ENCODE measurements at regions not wholly inside any gene's neighbourhood (a gene's known extent, or its start where the extent isn't known, plus 50 kb on each side); places are given as distances from the start of the nearest gene placed in this dataset.

GRCh38 chr12:124461241-124461673, 106.2 kb downstream of the NCOR2 start:
- ATAC-seq (no peak), DNase-seq (no peak)
- H3K27me3 ChIP-seq, result no peaks in the 10 kb centered on the region
- intact Hi-C loops (cut with DNase I), result loop anchor here (10.0 kb wide), 1 partner anchor 676 kb away; no protein-coding TSS in a partner anchor
- no peak for TF ChIP-seq CTCF (IDR thresholded peaks at IDR 0.05)
- TF ChIP-seq POLR2A (IDR thresholded peaks at IDR 0.05), result no peak
- peaks cover 4 to 7% of the 10 kb centered on the region in 2 donors for H3K36me3 ChIP-seq (replicated peaks in 1 of 2; ENCODE audit: insufficient read depth in 1 of 2, low read depth in 2 of 2)
- H3K4me3 ChIP-seq, result no peak overlapping the region
- H3K4me1 ChIP-seq, result peaks cover 4% of the 10 kb centered on the region
- H3K27ac ChIP-seq, result no peak overlapping the region
- H3K9me3 ChIP-seq, result no peaks in the 10 kb centered on the region
- 90 to 94% methylated on average over 7 to 17 of the region's 17 CpGs for WGBS, 2 donors

GRCh38 chr12:124460771-124461170, 106.6 kb downstream of the NCOR2 start:
- intact Hi-C loops (cut with DNase I), result loop anchor here (10.0 kb wide), 1 partner anchor 676 kb away; no protein-coding TSS in a partner anchor
- 91 to 96% methylated on average over 6 to 9 of the region's 9 CpGs for WGBS, 2 donors
- no peak for TF ChIP-seq CTCF (IDR thresholded peaks at IDR 0.05)
- TF ChIP-seq POLR2A (IDR thresholded peaks at IDR 0.05), result no peak
- H3K36me3 ChIP-seq (replicated peaks in 1 of 2; ENCODE audit: insufficient read depth in 1 of 2, low read depth in 2 of 2), result peaks cover 4 to 7% of the 10 kb centered on the region in 2 donors
- ATAC-seq (no peak), DNase-seq (no peak)
- no peak overlapping the region for H3K27ac ChIP-seq
- no peaks in the 10 kb centered on the region for H3K27me3 ChIP-seq
- no peaks in the 10 kb centered on the region for H3K9me3 ChIP-seq
- peaks cover 4% of the 10 kb centered on the region for H3K4me1 ChIP-seq
- H3K4me3 ChIP-seq, result no peak overlapping the region

DNA sequence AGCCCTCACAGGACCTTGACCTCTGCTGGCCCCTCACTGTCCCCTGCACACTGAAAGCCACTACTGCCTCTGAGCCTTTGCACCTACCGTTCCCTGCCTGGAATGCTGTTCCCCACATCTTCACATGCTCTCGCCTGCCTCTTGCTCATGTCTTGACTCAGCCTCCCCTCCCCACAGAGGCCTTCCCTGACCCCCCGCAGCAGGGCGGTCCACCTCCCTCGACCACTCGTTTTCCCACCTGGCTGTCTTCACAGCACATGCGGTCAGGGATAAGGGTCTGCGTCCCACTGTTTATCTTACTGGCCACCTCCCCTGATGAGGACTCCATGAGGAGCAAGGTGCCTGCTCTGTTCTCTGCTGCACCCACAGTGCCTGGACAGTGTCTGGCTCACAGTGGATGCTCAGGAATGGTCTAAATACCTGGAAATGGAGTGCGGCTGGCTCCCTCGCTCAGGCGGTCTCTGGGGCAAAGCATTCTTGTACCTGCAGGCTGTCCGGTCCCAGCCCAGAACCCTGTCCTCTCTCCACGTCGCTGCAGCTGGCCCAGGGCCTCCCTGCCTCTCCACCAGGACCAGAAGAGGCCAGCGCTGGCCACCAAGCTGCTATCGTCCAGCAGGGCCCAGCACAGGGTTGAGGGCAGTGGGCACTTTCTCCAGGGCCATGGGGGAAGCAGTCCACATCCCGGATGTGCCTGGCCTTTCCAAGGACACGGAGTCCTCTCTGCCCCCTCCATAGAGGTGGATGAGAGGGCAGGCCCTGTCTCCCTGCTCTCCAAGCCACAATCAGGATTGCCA, 107.4 kb downstream of the NCOR2 start:
- intact Hi-C loops (cut with DNase I), result loop anchor here (10.0 kb wide), 1 partner anchor 675 kb away; no protein-coding TSS in a partner anchor
- 94 to 99% methylated on average over 8 to 17 of the region's 18 CpGs for WGBS, 2 donors
- Histone ChIP-seq H3K9me3 (no peaks in the 10 kb centered on the region), H3K27me3 (no peaks in the 10 kb centered on the region), H3K4me3 (no peak overlapping the region), H3K27ac (no peak overlapping the region), H3K36me3 (replicated peaks in 1 of 2; ENCODE audit: insufficient read depth in 1 of 2, low read depth in 2 of 2) (peaks cover 3 to 7% of the 10 kb centered on the region in 2 donors), H3K4me1 (peaks cover 4% of the 10 kb centered on the region)
- DNase-seq (no peak), ATAC-seq (no peak)
- no peak for TF ChIP-seq CTCF (IDR thresholded peaks at IDR 0.05)
- no peak for TF ChIP-seq POLR2A (IDR thresholded peaks at IDR 0.05)

DNA sequence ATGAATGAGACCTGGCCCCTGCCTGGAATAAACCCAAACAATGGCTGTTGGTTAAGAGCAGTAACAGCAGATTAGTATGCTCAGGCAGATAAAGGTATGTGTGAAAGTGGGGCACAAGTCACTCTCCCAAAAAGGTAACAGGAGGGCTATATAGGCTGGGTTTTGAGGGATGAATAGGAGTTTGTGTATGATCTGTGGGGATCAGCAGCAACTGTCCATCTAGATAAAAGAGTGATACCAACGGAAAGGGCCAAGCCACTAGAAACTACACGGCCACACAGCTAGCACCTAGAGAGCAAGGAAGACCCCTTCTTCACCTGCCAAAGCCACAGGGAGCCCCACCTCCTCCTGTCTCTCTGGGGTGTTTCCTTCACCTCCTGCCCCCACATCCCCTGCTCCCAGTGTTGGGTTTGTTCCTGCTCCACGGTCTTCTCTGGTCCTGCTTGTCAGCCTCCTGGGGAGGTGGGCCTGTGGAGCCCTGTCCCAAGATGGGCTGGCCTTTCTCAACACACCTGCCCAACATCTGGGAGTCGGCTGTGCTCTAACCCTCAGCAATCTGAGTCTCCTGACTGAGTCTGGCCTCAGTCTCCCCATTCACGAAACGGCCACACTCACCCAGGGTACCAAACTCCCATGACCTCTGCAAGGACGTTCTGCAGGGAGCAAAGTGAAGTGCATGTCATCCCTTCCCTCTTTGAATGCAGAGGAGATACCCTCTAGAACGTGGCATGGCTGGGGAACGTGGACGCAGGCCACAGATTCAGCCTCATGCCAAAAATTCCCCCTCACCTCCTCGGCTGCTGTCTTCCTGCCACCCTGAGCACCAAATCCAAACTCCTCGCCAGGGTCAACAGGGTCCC, 108.2 kb downstream of the NCOR2 start:
- Histone ChIP-seq H3K27ac (no peak overlapping the region), H3K4me1 (peaks cover 4% of the 10 kb centered on the region)

More for the DNA sequence above, 108.2 kb downstream of the NCOR2 start:
- ATAC-seq, result no peak
- WGBS, 2 donors, result 93 to 96% methylated on average over 12 of the region's 12 CpGs
- Histone ChIP-seq H3K27me3 (no peaks in the 10 kb centered on the region), H3K36me3 (replicated peaks in 1 of 2; ENCODE audit: insufficient read depth in 1 of 2, low read depth in 2 of 2) (peaks cover 0 to 4% of the 10 kb centered on the region in 2 donors), H3K9me3 (no peaks in the 10 kb centered on the region), H3K4me3 (no peak overlapping the region)
- DNase-seq, result no peak
- TF ChIP-seq CTCF (IDR thresholded peaks at IDR 0.05), result no peak
- no peak for TF ChIP-seq POLR2A (IDR thresholded peaks at IDR 0.05)
- intact Hi-C loops (cut with DNase I), result no loop called here
